ENCODE measurements at regions not wholly inside any gene's neighbourhood (a gene's known extent, or its start where the extent isn't known, plus 50 kb on each side); places are given as distances from the start of the nearest gene placed in this dataset.

DNA sequence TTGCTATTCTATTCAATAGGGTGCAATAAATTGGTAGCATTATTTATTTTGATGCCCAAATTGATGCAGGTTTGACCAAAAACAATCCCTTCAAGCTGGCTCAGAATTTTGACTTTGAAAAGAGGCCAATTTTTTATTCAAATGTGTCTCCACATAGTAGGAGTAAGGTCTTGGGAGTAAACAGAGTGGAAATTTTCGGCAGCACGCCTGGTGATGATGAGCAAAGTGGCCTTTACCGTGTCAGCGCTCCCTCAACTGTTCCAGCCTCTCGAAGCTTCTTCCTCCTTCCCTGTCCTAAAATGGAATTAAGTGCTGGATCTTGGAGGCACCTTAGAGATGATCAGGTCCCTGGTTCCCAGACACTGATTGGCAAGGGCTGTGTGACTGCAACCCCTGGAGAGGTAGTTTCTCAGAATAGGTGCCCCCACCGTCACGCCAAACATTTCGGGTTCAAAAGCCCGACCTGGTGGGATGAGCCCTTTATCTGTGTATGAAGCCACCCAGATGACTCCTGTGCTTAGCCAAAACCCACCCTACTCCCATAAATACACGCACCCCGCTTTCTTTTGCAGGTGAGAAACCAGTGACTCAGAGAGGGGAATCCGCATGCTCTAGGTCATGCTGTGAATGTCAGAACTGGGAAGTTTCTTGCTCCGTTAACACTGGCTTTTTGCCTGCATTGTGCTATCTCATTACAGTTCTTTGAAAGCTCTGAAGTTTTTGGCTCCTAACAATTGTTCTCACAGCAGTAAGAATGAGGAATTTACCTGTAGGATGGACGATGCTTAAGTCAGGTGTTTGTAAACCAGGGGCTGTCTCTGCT lies 89.1 kb downstream of the CRYGS start:
- H3K27ac ChIP-seq = no peak overlapping the region
- H3K4me1 ChIP-seq (ENCODE audit: control insufficient read depth in 1 of 2, insufficient read depth in 1 of 2, low read depth in 1 of 2, low read length in 1 of 2) = no peaks in the 10 kb centered on the region
- H3K4me3 ChIP-seq (ENCODE audit: low read depth in 1 of 2, low read length in 1 of 2) = no peak overlapping the region
- H3K36me3 ChIP-seq = no peaks in the 10 kb centered on the region
- H3K27me3 ChIP-seq = no peaks in the 10 kb centered on the region
- TF ChIP-seq, protein P1, sequence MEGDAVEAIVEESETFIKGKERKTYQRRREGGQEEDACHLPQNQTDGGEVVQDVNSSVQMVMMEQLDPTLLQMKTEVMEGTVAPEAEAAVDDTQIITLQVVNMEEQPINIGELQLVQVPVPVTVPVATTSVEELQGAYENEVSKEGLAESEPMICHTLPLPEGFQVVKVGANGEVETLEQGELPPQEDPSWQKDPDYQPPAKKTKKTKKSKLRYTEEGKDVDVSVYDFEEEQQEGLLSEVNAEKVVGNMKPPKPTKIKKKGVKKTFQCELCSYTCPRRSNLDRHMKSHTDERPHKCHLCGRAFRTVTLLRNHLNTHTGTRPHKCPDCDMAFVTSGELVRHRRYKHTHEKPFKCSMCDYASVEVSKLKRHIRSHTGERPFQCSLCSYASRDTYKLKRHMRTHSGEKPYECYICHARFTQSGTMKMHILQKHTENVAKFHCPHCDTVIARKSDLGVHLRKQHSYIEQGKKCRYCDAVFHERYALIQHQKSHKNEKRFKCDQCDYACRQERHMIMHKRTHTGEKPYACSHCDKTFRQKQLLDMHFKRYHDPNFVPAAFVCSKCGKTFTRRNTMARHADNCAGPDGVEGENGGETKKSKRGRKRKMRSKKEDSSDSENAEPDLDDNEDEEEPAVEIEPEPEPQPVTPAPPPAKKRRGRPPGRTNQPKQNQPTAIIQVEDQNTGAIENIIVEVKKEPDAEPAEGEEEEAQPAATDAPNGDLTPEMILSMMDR (IDR thresholded peaks at IDR 0.05) = no peak
- no peaks in the 10 kb centered on the region for H3K9me3 ChIP-seq

DNA sequence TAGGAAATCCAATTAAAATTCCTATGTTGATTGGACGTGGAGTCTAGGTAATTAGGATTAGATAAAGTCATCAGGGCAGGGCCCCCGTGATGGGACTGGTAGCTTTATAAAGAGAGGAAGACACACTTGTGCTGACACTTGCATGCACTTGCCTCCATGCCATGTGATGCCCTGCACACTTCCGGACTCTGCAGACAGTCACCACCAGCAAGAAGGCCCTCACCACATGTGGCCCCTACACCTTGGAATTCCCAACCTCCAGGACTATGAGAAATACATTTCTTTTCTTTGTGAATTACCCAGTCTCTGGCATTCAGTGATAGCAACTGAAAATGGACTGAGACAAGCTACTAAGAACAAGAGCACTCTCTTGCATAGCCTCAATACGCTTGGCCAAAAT lies 90.6 kb downstream of the CRYGS start:
- TF ChIP-seq, protein P1 (IDR thresholded peaks at IDR 0.05) = no peak
- Histone ChIP-seq H3K4me3 (ENCODE audit: low read depth in 1 of 2, low read length in 1 of 2) (no peak overlapping the region), H3K9me3 (no peaks in the 10 kb centered on the region), H3K27me3 (no peaks in the 10 kb centered on the region), H3K27ac (no peak overlapping the region), H3K4me1 (ENCODE audit: control insufficient read depth in 1 of 2, insufficient read depth in 1 of 2, low read depth in 1 of 2, low read length in 1 of 2) (peaks cover 0 to 1% of the 10 kb centered on the region in 2 experiments), H3K36me3 (no peaks in the 10 kb centered on the region)

DNA sequence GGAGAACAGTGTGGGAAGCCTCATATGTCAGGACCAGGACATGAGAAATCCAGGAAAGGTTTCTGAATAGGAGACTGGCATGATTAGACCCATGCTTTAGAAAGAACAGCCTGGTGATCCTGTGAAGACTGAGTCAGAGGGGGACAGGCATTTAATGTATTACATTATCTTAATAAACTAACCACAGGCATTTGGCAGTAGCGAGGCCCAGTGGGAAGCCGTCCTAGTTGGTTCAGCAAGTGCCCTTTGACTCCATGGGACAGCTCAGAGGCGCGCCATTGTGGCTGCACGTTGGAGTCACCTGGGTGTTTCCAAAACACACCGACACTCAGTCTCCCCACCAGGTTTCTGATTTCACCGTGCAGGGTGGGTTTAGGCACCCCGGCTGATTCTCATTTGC lies 90.5 kb upstream of the DGKG start:
- TF ChIP-seq, protein P1 (IDR thresholded peaks at IDR 0.05) = no peak
- no peaks in the 10 kb centered on the region for H3K9me3 ChIP-seq
- no peaks in the 10 kb centered on the region for H3K27me3 ChIP-seq
- peaks cover 9 to 11% of the 10 kb centered on the region in 2 experiments for H3K4me1 ChIP-seq (ENCODE audit: control insufficient read depth in 1 of 2, insufficient read depth in 1 of 2, low read depth in 1 of 2, low read length in 1 of 2)
- no peaks in the 10 kb centered on the region for H3K36me3 ChIP-seq
- no peak overlapping the region for H3K27ac ChIP-seq
- H3K4me3 ChIP-seq (ENCODE audit: low read depth in 1 of 2, low read length in 1 of 2) = no peak overlapping the region

DNA sequence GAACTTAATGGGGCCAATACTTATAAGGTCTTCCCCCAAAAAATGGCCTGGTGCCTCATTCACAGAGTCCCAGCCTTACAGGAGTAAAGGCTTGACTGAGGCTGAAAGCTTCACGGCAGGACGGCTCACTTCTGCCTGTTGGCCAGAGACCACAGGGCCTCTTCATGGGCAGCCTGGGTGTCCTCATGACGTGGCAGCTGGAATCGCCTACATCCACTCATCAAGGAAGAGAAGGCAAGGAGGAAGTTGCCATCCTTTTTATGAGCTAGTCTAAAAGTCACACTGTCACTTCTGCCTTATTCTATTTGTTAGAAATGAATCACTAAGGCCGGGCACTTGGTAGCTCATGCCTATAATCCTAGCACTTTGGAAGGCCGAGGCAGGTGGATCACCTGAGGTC lies 89.3 kb upstream of the DGKG start:
- TF ChIP-seq, protein P1 (IDR thresholded peaks at IDR 0.05) = no peak
- Histone ChIP-seq H3K27me3 (no peaks in the 10 kb centered on the region), H3K27ac (no peak overlapping the region), H3K4me3 (ENCODE audit: low read depth in 1 of 2, low read length in 1 of 2) (no peak overlapping the region), H3K4me1 (ENCODE audit: control insufficient read depth in 1 of 2, insufficient read depth in 1 of 2, low read depth in 1 of 2, low read length in 1 of 2) (peaks cover 10 to 15% of the 10 kb centered on the region in 2 experiments), H3K9me3 (no peaks in the 10 kb centered on the region), H3K36me3 (no peaks in the 10 kb centered on the region)

DNA sequence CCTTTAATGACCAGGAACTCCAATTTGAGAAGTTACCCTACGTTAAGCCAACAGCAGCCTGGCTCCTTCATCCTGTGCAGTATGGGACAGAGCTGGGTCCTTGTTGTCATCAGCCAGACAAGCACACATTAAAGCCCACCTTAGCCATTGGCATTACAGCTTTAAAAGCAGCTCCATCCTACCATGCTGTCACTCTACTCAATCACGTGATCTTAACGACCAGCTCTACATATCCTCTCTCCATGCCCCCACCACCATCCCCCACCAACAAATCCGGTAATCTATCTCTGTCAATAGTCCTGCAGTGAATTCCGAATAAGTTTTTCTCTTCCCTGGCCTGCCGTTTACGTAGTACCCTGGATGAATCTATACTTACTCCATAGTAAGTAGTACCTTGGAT lies 82.9 kb upstream of the DGKG start:
- Histone ChIP-seq H3K36me3 (no peaks in the 10 kb centered on the region), H3K9me3 (no peaks in the 10 kb centered on the region), H3K4me1 (ENCODE audit: control insufficient read depth in 1 of 2, insufficient read depth in 1 of 2, low read depth in 1 of 2, low read length in 1 of 2) (peaks cover 10 to 23% of the 10 kb centered on the region in 2 experiments), H3K27ac (no peak overlapping the region), H3K27me3 (no peaks in the 10 kb centered on the region), H3K4me3 (ENCODE audit: low read depth in 1 of 2, low read length in 1 of 2) (no peak overlapping the region)
- TF ChIP-seq, protein P1 (IDR thresholded peaks at IDR 0.05) = no peak

All from neutrophil (primary cell).